Epithelial cell of esophagus (primary cell): ENCODE measurements at regions not wholly inside any gene's neighbourhood (a gene's known extent, or its start where the extent isn't known, plus 50 kb on each side); places are given as distances from the start of the nearest gene placed in this dataset.
A peak's percentile ranks its signal among the peaks of the same experiment; 100 is the strongest.

Experiments
- DNase-seq: peaks from one replicate; pipeline ENCODE4 v3.0.0; 2010; ENCODE audit warnings: low read depth
- H3K4me3 ChIP-seq: 2 replicates; pipeline ENCODE4 v1.5.1; 2011; ENCODE audit warnings: mild to moderate bottlenecking, low read length, control low read depth
- TF ChIP-seq, protein P1 (sequence below): IDR thresholded peaks from 2 replicates; pipeline ENCODE4 v1.5.1; 2011; ENCODE audit warnings: low read depth, mild to moderate bottlenecking, low read length, control low read depth, inconsistent platforms; ENCODE audit not compliant: insufficient read depth; ENCODE audit errors: missing control alignments

DNA sequence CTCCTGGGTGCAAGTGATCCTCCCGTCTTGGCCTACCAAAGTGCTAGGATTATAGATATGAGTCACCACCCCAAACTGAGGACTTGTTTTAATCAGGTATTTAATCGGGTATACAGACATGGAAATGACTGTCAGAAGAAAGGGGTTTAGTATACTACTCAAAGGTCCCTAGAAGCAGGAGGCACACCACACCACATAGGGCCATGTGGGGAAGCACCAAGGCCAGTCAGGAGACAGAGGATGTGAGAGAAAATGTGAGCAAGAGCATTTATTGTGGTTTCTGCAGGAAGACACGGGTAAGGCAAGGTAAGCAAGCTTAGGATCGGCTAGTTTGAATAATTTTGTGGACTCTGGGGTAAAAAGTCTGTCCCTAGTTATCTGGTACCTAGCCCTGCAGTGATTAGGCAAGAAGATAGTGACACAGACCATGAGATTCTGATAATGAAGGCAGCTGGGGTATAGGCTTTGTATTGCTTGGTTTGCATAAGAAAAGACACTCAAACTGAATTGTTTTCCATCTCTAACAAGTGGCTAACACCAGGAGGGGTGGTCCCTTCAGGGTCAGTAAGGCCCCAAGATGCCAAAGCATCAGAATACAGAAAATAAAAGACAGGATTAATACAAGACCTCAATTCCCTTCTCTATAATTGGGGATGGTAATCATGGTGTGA lies 408.8 kb upstream of the F9 start:
- H3K4me3 ChIP-seq: no peak overlapping the region
- TF ChIP-seq, protein P1, sequence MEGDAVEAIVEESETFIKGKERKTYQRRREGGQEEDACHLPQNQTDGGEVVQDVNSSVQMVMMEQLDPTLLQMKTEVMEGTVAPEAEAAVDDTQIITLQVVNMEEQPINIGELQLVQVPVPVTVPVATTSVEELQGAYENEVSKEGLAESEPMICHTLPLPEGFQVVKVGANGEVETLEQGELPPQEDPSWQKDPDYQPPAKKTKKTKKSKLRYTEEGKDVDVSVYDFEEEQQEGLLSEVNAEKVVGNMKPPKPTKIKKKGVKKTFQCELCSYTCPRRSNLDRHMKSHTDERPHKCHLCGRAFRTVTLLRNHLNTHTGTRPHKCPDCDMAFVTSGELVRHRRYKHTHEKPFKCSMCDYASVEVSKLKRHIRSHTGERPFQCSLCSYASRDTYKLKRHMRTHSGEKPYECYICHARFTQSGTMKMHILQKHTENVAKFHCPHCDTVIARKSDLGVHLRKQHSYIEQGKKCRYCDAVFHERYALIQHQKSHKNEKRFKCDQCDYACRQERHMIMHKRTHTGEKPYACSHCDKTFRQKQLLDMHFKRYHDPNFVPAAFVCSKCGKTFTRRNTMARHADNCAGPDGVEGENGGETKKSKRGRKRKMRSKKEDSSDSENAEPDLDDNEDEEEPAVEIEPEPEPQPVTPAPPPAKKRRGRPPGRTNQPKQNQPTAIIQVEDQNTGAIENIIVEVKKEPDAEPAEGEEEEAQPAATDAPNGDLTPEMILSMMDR: no peak
- DNase-seq: no peak

DNA sequence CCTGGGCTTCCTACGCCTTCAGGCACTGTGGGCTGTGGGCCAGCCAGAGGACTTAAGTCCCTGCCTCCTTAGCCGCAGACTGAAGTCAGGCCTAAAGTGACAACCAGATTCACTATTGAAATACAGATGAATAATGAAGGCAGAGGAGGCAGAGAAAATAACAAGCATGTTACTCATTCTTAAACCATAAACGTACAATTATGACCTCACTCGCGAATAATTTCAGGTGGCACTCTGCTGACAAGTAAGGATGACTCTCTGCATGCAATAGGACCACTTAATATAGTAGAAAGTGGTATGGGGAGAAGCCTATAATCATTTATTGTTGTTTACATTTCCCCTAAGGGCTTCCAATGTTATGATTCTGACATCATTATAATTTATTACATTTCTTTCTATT lies 409.2 kb upstream of the FGF13 start:
- peak; percentile 74 for DNase-seq
- TF ChIP-seq, protein P1: no peak

DNA sequence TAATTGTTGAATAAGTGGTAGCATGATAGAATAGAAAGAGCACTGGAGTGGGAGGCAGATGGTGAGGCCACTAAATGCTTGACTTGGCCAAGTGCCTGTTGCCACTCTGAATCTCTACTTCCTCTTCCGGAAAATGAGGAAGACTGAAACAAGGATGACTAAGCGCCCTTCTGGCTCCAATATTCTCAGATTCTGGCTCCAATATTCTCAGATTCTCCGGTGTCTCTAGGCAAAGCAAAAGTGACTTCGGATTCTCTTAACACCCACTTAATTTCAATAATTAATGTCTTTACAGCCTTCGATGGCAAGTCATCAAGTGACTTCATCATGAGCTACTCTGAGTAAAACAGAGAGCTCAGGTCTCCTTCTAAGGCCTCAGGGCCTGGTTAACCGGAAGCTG lies 402.2 kb upstream of the FGF13 start:
- DNase-seq: peak; percentile 35
- no peak overlapping the region for H3K4me3 ChIP-seq
- TF ChIP-seq, protein P1: no peak

More for the DNA sequence above, 409.2 kb upstream of the FGF13 start:
- no peak overlapping the region for H3K4me3 ChIP-seq

DNA sequence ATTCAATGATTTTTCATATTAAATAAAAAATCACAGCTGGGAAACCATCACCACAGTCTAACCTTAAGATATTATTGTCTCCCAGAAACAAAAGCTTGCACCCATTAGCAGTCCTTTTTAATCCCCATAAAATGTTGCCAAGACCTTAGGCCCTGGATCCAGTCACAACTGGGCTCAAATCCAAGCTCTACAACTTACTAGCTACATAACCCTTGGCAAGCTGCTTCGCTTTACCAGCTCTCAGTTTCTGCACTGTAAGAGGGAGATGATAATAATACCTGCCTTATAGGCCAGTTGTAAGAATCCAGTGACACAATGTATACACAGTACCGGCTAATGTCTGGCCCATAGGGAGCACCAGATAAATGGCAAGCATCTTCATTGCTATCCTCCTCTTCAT lies 400.9 kb upstream of the FGF13 start:
- H3K4me3 ChIP-seq: no peak overlapping the region
- TF ChIP-seq, protein P1: no peak
- DNase-seq: peak; percentile 35

DNA sequence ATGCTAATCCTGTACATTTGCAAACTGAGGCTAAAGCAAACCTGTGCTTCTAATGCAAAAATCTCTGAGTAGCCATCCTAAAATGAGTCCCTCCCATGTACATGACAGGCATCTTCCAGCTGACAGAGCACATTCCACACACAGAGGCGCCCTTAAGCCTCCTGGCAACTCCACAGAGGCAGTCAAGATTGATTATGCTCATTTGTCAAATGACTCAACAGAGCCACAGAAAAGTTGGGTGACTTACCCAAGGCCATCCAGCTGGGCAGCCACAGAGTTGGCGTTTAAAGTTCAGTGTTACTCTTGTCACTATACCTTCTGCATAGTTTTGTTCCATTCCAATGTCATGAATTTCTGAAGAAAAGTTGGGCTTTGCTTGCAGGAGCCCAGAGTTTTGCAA lies 394.6 kb upstream of the FGF13 start:
- no peak overlapping the region for H3K4me3 ChIP-seq
- DNase-seq: peak; percentile 36
- TF ChIP-seq, protein P1: no peak

DNA sequence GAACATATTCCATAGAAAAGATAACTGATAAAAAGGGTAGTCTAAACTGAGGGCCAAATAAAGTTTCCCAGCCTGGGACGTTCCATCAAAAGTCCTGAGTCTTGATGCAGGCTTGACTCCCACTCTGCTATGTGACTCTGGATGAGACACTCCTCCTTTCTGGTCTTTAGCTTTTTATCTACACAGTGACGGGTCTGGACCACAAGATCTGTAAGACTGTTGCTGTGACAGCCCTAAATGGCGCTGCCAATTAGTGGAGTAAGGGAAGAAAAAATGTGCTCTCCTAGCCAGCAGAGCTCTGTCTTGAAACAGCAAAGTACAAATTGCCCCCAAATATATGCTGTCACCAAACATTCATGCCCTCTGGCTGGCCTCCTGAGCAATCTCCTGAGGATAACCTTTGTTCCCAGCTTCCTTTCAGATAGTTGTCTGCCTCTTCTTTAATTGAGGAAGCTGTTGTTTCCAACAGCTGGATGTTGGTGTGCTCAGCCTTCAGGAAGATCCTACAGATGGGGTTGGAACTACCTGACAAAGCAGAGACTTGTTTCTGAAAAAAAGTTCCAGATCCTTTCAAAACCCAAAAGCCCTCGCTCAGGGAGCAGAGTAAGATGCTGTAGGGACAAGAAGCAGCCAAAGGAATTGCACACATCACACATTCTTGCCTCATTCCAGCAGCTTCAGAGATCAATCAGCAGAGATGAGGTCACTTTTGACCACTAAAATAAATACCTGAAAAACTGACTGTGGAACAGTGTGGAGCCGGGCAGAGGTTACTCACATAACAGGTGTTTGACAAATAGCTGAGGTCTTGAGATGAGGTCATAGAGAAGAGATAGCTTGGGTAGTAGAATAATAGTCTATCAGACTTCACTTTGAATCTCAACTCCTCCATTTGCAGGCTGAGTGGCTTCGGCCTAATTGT lies 383.4 kb upstream of the FGF13 start:
- peak; percentile 59 for DNase-seq
- TF ChIP-seq, protein P1: no peak
- H3K4me3 ChIP-seq: no peak overlapping the region

DNA sequence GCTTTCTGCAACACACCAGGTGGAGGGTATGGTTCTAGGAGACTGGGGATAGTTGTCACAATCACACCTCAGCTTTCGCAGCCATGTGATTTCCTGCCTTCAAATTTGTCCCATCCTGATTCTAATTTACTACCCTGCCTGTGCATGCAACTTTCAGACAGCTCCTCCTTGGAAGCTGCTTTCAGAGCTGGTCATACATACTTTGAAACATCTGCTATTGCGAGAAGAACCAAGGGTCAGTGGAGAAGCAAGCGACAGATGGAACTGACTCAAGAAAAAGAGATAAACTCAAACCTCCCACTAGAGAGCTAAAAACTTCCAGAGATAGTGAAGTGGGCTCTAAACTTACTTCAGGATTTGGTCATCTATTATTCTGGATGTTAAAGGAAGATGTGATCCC lies 381.7 kb upstream of the FGF13 start:
- TF ChIP-seq, protein P1: no peak
- no peak overlapping the region for H3K4me3 ChIP-seq
- no peak for DNase-seq
